ENCODE measurements at regions not wholly inside any gene's neighbourhood (a gene's known extent, or its start where the extent isn't known, plus 50 kb on each side); places are given as distances from the start of the nearest gene placed in this dataset.

- no peak for TF ChIP-seq CTCF (IDR thresholded peaks at IDR 0.05; ENCODE audit: low read depth, low read length)
- H3K4me3 ChIP-seq (ENCODE audit: low read depth, low read length), result no peak overlapping the region
Measured at GRCh38 chr18:44594799-44595467, 85.8 kb upstream of the SETBP1 start.

GRCh38 chr18:44597797-44598196, 82.9 kb upstream of the SETBP1 start:
- no peak overlapping the region for H3K4me3 ChIP-seq (ENCODE audit: low read depth, low read length)
- no peak for TF ChIP-seq CTCF (IDR thresholded peaks at IDR 0.05; ENCODE audit: low read depth, low read length)

GRCh38 chr18:44598514-44598913, 82.2 kb upstream of the SETBP1 start:
- TF ChIP-seq CTCF (IDR thresholded peaks at IDR 0.05; ENCODE audit: low read depth, low read length), result no peak
- H3K4me3 ChIP-seq (ENCODE audit: low read depth, low read length), result no peak overlapping the region

GRCh38 chr18:44599412-44599811, 81.3 kb upstream of the SETBP1 start:
- no peak for TF ChIP-seq CTCF (IDR thresholded peaks at IDR 0.05; ENCODE audit: low read depth, low read length)

GRCh38 chr18:44601447-44601846, 79.2 kb upstream of the SETBP1 start:
- no peak overlapping the region for H3K4me3 ChIP-seq (ENCODE audit: low read depth, low read length)
- no peak for TF ChIP-seq CTCF (IDR thresholded peaks at IDR 0.05; ENCODE audit: low read depth, low read length)

More at GRCh38 chr18:44599412-44599811, 81.3 kb upstream of the SETBP1 start:
- H3K4me3 ChIP-seq (ENCODE audit: low read depth, low read length), result no peak overlapping the region

GRCh38 chr18:44602380-44602779, 78.3 kb upstream of the SETBP1 start:
- TF ChIP-seq CTCF (IDR thresholded peaks at IDR 0.05; ENCODE audit: low read depth, low read length), result no peak

GRCh38 chr18:44602845-44603244, 77.8 kb upstream of the SETBP1 start:
- H3K4me3 ChIP-seq (ENCODE audit: low read depth, low read length), result no peak overlapping the region
- TF ChIP-seq CTCF (IDR thresholded peaks at IDR 0.05; ENCODE audit: low read depth, low read length), result no peak

More at GRCh38 chr18:44602380-44602779, 78.3 kb upstream of the SETBP1 start:
- H3K4me3 ChIP-seq (ENCODE audit: low read depth, low read length), result no peak overlapping the region
